Lung (tissue), 11 donors: ENCODE measurements at regions not wholly inside any gene's neighbourhood (a gene's known extent, or its start where the extent isn't known, plus 50 kb on each side); places are given as distances from the start of the nearest gene placed in this dataset.

Source experiments
- ATAC-seq: fragments of 200-7000 bp; cut with Tn5 transposase; one replicate; pipeline ENCODE4 v1.9.1; 2020; ENCODE audit warnings: moderate number of reproducible peaks; ENCODE audit not compliant: insufficient read depth, low FRiP score
- DNase-seq, 3 donors: peaks; one replicate each; pipeline ENCODE4 v3.0.0-alpha.2; 2013 to 2017
- H3K27ac ChIP-seq, 2 donors: one replicate each; pipeline ENCODE4 v1.5.1; 2013; ENCODE audit warnings: mild to moderate bottlenecking in 2 of 2, moderate library complexity in 2 of 2, control low read depth in 1 of 2, inconsistent platforms in 1 of 2, low read depth in 1 of 2, low read length in 1 of 2
- H3K27me3 ChIP-seq, 3 donors: one replicate each; pipeline ENCODE4 v1.5.1; 2013; ENCODE audit warnings: low read length in 2 of 3; ENCODE audit not compliant: control insufficient read depth in 3 of 3, insufficient read depth in 3 of 3
- H3K36me3 ChIP-seq, 4 donors: one replicate each; pipeline ENCODE4 v1.5.1; 2013; ENCODE audit warnings: low read length in 4 of 4, mild to moderate bottlenecking in 1 of 4, moderate library complexity in 1 of 4; ENCODE audit not compliant: control insufficient read depth in 4 of 4, insufficient read depth in 4 of 4
- H3K4me1 ChIP-seq, 5 donors: one replicate each; pipeline ENCODE4 v1.5.1; 2013; ENCODE audit warnings: low read length in 5 of 5, mild to moderate bottlenecking in 2 of 5, moderate library complexity in 1 of 5; ENCODE audit not compliant: control insufficient read depth in 5 of 5, insufficient read depth in 5 of 5
- H3K4me3 ChIP-seq: one replicate; pipeline ENCODE4 v1.5.1; 2013; ENCODE audit warnings: mild to moderate bottlenecking, control low read depth, moderate library complexity
- H3K9ac ChIP-seq, 2 donors: one replicate each; pipeline ENCODE4 v1.5.1; 2013; ENCODE audit warnings: low read length in 2 of 2, control low read depth in 1 of 2; ENCODE audit not compliant: insufficient read depth in 1 of 2
- H3K9me3 ChIP-seq, 4 donors: one replicate each; pipeline ENCODE4 v1.5.1; 2013; ENCODE audit warnings: low read length in 3 of 4, mild to moderate bottlenecking in 1 of 4, moderate library complexity in 1 of 4; ENCODE audit not compliant: control insufficient read depth in 4 of 4, insufficient read depth in 3 of 4
- CTCF ChIP-seq: IDR thresholded peaks from 2 replicates; pipeline ENCODE4 v1.5.1; 2012; ENCODE audit warnings: mild to moderate bottlenecking; ENCODE audit errors: control extremely low read depth, extremely low read depth
- WGBS, 2 donors: extraction: QIAGEN DNeasy Blood & Tissue Kit; methylation state at CpG; one replicate each; pipeline ENCODE4 v1.1.7; 2013; 5-methylcytosine and 5-hydroxymethylcytosine counted together
- donor health status: control.
- donor health status: control.
- donor health status: Bipolar disorder and iron deficiency.
- donor health status: healthy.
- donor health status: DM: yes; HTN: yes; CAD: no.

DNA sequence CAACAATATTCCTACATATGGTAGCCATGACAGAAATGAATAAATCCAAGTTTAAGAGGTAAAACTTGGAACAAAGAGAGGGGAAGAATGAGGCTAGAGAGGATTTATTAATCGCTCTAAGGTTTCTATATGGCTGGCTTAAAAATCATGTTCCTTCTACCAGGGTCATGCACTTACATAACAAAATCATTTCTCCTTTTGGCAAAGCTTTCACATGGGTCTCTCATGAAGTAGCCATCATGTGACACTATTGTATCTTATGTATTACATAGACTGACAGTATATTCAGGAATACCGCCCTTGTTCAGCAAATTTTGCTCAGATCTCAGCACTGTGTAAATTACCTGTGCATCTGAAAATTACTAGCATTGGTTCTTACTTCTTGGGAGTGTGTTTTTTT, 1554.5 kb upstream of the SLC39A10 start:
- Histone ChIP-seq H3K27me3 (no peaks in the 10 kb centered on the region), H3K4me1 (no peaks in the 10 kb centered on the region), H3K9me3 (no peaks in the 10 kb centered on the region), H3K27ac (no peak overlapping the region), H3K9ac (no peak overlapping the region), H3K4me3 (no peak overlapping the region), H3K36me3 (no peaks in the 10 kb centered on the region)
- DNase-seq (no peak), ATAC-seq (no peak)
- 94 to 95% methylated on average over 2 of the region's 2 CpGs for WGBS, 2 donors
- TF ChIP-seq CTCF = no peak

DNA sequence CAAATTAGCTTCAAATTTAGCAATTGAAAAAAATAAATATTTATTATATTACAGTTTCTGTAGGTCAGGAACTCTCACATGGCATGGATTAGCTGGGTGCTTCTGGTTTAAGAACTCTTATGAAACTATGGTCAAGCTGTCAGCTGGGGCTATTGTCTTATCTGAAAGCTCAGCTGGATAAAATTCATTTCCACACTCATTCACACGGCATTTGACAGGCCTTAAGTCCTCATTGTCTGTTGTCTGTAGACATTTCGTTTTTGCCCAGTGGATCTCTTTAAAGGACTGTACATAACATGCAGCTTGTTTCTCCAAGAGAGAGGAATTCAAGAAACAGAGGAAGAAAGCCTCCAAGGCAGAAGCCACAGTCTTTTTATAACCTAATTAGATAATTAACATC, 1556.8 kb upstream of the SLC39A10 start:
- TF ChIP-seq CTCF = no peak
- H3K27me3 ChIP-seq = no peaks in the 10 kb centered on the region
- no peak for DNase-seq
- no peak overlapping the region for H3K27ac ChIP-seq
- no peak for ATAC-seq
- WGBS, 2 donors = 60 to 67% methylated on average over 2 of the region's 2 CpGs
- no peaks in the 10 kb centered on the region for H3K9me3 ChIP-seq
- H3K4me1 ChIP-seq = no peaks in the 10 kb centered on the region
- H3K36me3 ChIP-seq = no peaks in the 10 kb centered on the region
- H3K4me3 ChIP-seq = no peak overlapping the region
- H3K9ac ChIP-seq = no peak overlapping the region

- H3K27me3 ChIP-seq = no peaks in the 10 kb centered on the region
- ATAC-seq (no peak), DNase-seq (no peak)
- no peak for TF ChIP-seq CTCF
- no peak overlapping the region for H3K27ac ChIP-seq
- no peaks in the 10 kb centered on the region for H3K9me3 ChIP-seq
- no peak overlapping the region for H3K4me3 ChIP-seq
- no peaks in the 10 kb centered on the region for H3K4me1 ChIP-seq
- 21 to 25% methylated on average over 3 of the region's 3 CpGs for WGBS, 2 donors
- H3K36me3 ChIP-seq = no peaks in the 10 kb centered on the region
- no peak overlapping the region for H3K9ac ChIP-seq
These were observed 1560.6 kb upstream of the SLC39A10 start for GRCh38 chr2:194096402-194096801.

- H3K4me1 ChIP-seq = no peaks in the 10 kb centered on the region
- 65 to 76% methylated on average over 1 of the region's 1 CpG for WGBS, 2 donors
- no peak overlapping the region for H3K27ac ChIP-seq
- no peak overlapping the region for H3K9ac ChIP-seq
- no peak overlapping the region for H3K4me3 ChIP-seq
- DNase-seq (no peak), ATAC-seq (no peak)
- TF ChIP-seq CTCF = no peak
- H3K9me3 ChIP-seq = peaks cover 0 to 1% (median 0%) of the 10 kb centered on the region in 4 donors
- H3K27me3 ChIP-seq = no peaks in the 10 kb centered on the region
- no peaks in the 10 kb centered on the region for H3K36me3 ChIP-seq
These were observed 1561.7 kb upstream of the SLC39A10 start for GRCh38 chr2:194095359-194095758.
